SK-N-SH treated with all-trans-retinoic acid at 6 μM for 48 hours (cell line): ENCODE measurements at regions not wholly inside any gene's neighbourhood (a gene's known extent, or its start where the extent isn't known, plus 50 kb on each side); places are given as distances from the start of the nearest gene placed in this dataset.

ENCODE experiments used
- ATAC-seq: fragments of 200-7000 bp; cut with Tn5 transposase; 3 replicates; pipeline ENCODE4 v1.9.1; 2020; ENCODE audit warnings: mild to moderate bottlenecking, moderate library complexity
- BACH2 ChIP-seq: fragments of 250-450 bp; sonication (Bioruptor Pico); IDR thresholded peaks from 2 replicates; pipeline ENCODE4 v1.9.0; 2021; ENCODE audit warnings: mild to moderate bottlenecking, borderline replicate concordance
- ESRRG ChIP-seq: fragments of 250-450 bp; sonication (Bioruptor Pico); IDR thresholded peaks from 2 replicates; pipeline ENCODE4 v1.6.1; 2021; ENCODE audit warnings: mild to moderate bottlenecking
- GLIS3 ChIP-seq: fragments of 250-450 bp; sonication (Bioruptor Pico); IDR thresholded peaks from 2 replicates; pipeline ENCODE4 v1.5.0; 2020; ENCODE audit warnings: mild to moderate bottlenecking, moderate library complexity
- ISL1 ChIP-seq: fragments of 250-450 bp; sonication (Bioruptor Pico); IDR thresholded peaks from 2 replicates; pipeline ENCODE4 v2.1.2; 2022; ENCODE audit warnings: mild to moderate bottlenecking, moderate library complexity
- OSR1 ChIP-seq: fragments of 250-450 bp; sonication (Bioruptor Pico); IDR thresholded peaks from 2 replicates; pipeline ENCODE4 v1.8.0; 2022; ENCODE audit warnings: moderate library complexity, mild to moderate bottlenecking, inconsistent platforms
- PPARA ChIP-seq: fragments of 250-450 bp; sonication (Bioruptor Pico); IDR thresholded peaks from 2 replicates; pipeline ENCODE4 v1.5.0; 2020; ENCODE audit warnings: mild to moderate bottlenecking, borderline replicate concordance
- RARB ChIP-seq: fragments of 250-450 bp; sonication (Bioruptor Pico); IDR thresholded peaks from 2 replicates; pipeline ENCODE4 v1.8.0; 2021; ENCODE audit warnings: mild to moderate bottlenecking, moderate library complexity
- SNAI2 ChIP-seq: fragments of 250-450 bp; sonication (Bioruptor Pico); IDR thresholded peaks from 2 replicates; pipeline ENCODE4 v1.5.0; 2020; ENCODE audit warnings: mild to moderate bottlenecking, moderate library complexity
- TCF4 ChIP-seq: fragments of 250-450 bp; sonication (Bioruptor Pico); IDR thresholded peaks from 2 replicates; pipeline ENCODE4 v1.8.0; 2021; ENCODE audit warnings: mild to moderate bottlenecking, moderate library complexity, borderline replicate concordance
- TOX ChIP-seq: fragments of 250-450 bp; sonication (Bioruptor Pico); IDR thresholded peaks from 2 replicates; pipeline ENCODE4 v1.8.0; 2021; ENCODE audit warnings: mild to moderate bottlenecking, moderate library complexity, borderline replicate concordance
- ZC3H10 ChIP-seq: fragments of 250-450 bp; sonication (Bioruptor Pico); IDR thresholded peaks from 2 replicates; pipeline ENCODE4 v1.5.1; 2021; ENCODE audit warnings: mild to moderate bottlenecking, moderate library complexity
- ZFP3 ChIP-seq: fragments of 250-450 bp; sonication (Bioruptor Pico); IDR thresholded peaks from 2 replicates; pipeline ENCODE4 v1.5.0; 2020; ENCODE audit warnings: mild to moderate bottlenecking, moderate library complexity
- ZFP30 ChIP-seq: fragments of 450-650 bp; formaldehyde crosslinking; IDR thresholded peaks from 2 replicates; pipeline ENCODE4 v1.5.0; 2022; ENCODE audit warnings: mild to moderate bottlenecking, moderate library complexity
- ZNF565 ChIP-seq: fragments of 450-650 bp; formaldehyde crosslinking; conservative IDR thresholded peaks from 2 replicates; pipeline ENCODE4 v1.5.0; 2020; ENCODE audit warnings: low read depth, mild to moderate bottlenecking, moderate library complexity
- ZNF70 ChIP-seq: fragments of 450-650 bp; formaldehyde crosslinking; IDR thresholded peaks from 2 replicates; pipeline ENCODE4 v1.5.0; 2020; ENCODE audit warnings: mild to moderate bottlenecking, moderate library complexity
- ZNF8 ChIP-seq: fragments of 450-650 bp; formaldehyde crosslinking; IDR thresholded peaks from 2 replicates; pipeline ENCODE4 v1.5.0; 2020; ENCODE audit warnings: mild to moderate bottlenecking, moderate library complexity
- TF ChIP-seq, protein P1 (sequence below): fragments of 250-450 bp; sonication (Bioruptor Pico); IDR thresholded peaks from 2 replicates; pipeline ENCODE4 v1.5.1; 2021; ENCODE audit warnings: mild to moderate bottlenecking, moderate library complexity
- TF ChIP-seq, protein P2 (sequence below): fragments of 250-450 bp; sonication (Bioruptor Pico); IDR thresholded peaks from 2 replicates; pipeline ENCODE4 v1.5.1; 2020; ENCODE audit warnings: low read depth, mild to moderate bottlenecking, moderate library complexity
- TF ChIP-seq, protein P3 (sequence below): fragments of 250-450 bp; sonication (Bioruptor Pico); IDR thresholded peaks from 2 replicates; pipeline ENCODE4 v1.5.0; 2020; ENCODE audit warnings: mild to moderate bottlenecking, moderate library complexity
- TF ChIP-seq, protein P4 (sequence below): fragments of 250-450 bp; sonication (Bioruptor Pico); IDR thresholded peaks from 2 replicates; pipeline ENCODE4 v1.8.0; 2020; ENCODE audit warnings: mild to moderate bottlenecking, moderate library complexity, borderline replicate concordance

DNA sequence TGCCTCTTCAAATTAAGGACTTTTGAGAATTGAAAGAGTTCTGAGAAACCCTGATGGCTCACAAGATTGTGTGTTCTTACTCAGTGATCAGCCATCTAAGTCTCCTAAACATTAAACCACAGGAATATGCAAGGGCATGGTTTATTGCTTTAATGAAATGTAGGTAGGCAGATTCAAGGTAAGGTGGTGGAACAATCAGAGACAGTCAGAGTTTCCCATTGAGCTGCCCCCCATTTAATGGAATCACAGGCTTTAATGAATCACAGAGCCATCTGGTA lies 107.8 kb upstream of the LRATD1 start:
- no peak for ATAC-seq
- TF ChIP-seq ISL1 = no peak
- TF ChIP-seq, protein P1, sequence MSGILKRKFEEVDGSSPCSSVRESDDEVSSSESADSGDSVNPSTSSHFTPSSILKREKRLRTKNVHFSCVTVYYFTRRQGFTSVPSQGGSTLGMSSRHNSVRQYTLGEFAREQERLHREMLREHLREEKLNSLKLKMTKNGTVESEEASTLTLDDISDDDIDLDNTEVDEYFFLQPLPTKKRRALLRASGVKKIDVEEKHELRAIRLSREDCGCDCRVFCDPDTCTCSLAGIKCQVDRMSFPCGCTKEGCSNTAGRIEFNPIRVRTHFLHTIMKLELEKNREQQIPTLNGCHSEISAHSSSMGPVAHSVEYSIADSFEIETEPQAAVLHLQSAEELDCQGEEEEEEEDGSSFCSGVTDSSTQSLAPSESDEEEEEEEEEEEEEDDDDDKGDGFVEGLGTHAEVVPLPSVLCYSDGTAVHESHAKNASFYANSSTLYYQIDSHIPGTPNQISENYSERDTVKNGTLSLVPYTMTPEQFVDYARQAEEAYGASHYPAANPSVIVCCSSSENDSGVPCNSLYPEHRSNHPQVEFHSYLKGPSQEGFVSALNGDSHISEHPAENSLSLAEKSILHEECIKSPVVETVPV (CRISPR knock-in tag) = no peak
- TF ChIP-seq, protein P2, sequence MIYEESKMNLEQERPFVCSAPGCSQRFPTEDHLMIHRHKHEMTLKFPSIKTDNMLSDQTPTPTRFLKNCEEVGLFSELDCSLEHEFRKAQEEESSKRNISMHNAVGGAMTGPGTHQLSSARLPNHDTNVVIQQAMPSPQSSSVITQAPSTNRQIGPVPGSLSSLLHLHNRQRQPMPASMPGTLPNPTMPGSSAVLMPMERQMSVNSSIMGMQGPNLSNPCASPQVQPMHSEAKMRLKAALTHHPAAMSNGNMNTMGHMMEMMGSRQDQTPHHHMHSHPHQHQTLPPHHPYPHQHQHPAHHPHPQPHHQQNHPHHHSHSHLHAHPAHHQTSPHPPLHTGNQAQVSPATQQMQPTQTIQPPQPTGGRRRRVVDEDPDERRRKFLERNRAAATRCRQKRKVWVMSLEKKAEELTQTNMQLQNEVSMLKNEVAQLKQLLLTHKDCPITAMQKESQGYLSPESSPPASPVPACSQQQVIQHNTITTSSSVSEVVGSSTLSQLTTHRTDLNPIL (CRISPR knock-in tag) = no peak
- no peak for TF ChIP-seq ZNF8
- TF ChIP-seq RARB (CRISPR knock-in tag) = no peak
- TF ChIP-seq ZFP3 (CRISPR knock-in tag) = no peak
- TF ChIP-seq, protein P3, sequence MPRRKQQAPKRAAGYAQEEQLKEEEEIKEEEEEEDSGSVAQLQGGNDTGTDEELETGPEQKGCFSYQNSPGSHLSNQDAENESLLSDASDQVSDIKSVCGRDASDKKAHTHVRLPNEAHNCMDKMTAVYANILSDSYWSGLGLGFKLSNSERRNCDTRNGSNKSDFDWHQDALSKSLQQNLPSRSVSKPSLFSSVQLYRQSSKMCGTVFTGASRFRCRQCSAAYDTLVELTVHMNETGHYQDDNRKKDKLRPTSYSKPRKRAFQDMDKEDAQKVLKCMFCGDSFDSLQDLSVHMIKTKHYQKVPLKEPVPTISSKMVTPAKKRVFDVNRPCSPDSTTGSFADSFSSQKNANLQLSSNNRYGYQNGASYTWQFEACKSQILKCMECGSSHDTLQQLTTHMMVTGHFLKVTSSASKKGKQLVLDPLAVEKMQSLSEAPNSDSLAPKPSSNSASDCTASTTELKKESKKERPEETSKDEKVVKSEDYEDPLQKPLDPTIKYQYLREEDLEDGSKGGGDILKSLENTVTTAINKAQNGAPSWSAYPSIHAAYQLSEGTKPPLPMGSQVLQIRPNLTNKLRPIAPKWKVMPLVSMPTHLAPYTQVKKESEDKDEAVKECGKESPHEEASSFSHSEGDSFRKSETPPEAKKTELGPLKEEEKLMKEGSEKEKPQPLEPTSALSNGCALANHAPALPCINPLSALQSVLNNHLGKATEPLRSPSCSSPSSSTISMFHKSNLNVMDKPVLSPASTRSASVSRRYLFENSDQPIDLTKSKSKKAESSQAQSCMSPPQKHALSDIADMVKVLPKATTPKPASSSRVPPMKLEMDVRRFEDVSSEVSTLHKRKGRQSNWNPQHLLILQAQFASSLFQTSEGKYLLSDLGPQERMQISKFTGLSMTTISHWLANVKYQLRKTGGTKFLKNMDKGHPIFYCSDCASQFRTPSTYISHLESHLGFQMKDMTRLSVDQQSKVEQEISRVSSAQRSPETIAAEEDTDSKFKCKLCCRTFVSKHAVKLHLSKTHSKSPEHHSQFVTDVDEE = no peak
- TF ChIP-seq ZFP30 (CRISPR knock-in tag) = no peak

DNA sequence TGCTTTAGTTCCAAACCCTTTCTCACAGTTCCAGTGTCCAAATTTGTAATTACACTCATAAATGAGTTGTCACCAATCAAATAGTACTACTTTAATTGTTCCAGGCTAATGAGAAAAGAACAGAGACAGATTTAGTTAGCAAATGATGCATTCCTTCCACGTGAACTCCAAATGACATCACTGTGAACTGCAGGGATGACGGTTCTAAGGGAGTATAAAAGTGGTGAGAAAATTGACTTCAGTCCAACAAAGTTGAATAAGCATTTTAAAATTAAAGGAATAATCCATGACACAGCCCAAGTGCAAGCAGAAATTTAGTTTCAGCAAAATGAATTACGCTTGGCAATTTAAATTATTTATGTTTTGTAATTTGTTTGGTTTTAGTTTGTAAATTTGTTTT lies 102.0 kb upstream of the LRATD1 start:
- no peak for ATAC-seq
- TF ChIP-seq SNAI2 (CRISPR knock-in tag) = no peak
- no peak for TF ChIP-seq OSR1 (CRISPR knock-in tag)
- TF ChIP-seq, protein P2 (CRISPR knock-in tag) = no peak
- TF ChIP-seq TCF4 = no peak
- TF ChIP-seq ESRRG (CRISPR knock-in tag) = no peak
- TF ChIP-seq TOX (CRISPR knock-in tag) = no peak

DNA sequence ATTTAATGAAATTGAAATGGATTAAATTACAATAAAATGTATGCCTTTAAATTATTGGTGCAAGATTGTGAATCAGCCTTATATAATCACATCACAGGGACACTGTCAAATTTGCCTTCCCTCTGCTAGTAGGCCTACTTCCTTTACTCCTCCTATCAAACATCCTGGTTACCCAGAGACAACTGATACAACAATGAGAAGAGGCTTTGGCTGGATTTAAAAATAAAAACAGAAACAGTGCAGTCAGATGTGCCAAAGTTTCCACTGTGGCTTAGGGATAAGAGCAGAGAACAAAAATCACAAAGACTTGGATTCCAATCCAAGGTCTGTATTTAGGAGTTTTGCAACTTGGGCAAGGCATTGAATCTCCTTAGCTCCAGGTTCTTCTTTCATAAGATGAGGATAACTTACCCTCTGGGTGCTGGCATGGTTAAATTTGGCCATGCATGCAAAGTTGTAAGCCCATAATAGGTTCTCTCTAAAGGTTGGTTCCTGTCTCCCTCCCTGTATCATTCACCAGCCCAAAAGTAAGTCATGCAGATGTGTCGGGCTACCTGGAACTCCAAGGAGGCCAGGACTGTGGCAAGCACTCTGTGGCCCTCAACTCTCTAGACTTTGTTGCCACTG lies 99.3 kb upstream of the LRATD1 start:
- no peak for TF ChIP-seq ZNF565 (CRISPR knock-in tag)
- no peak for TF ChIP-seq PPARA (CRISPR knock-in tag)
- no peak for TF ChIP-seq ZC3H10 (CRISPR knock-in tag)
- no peak for TF ChIP-seq ZNF8
- TF ChIP-seq, protein P4, sequence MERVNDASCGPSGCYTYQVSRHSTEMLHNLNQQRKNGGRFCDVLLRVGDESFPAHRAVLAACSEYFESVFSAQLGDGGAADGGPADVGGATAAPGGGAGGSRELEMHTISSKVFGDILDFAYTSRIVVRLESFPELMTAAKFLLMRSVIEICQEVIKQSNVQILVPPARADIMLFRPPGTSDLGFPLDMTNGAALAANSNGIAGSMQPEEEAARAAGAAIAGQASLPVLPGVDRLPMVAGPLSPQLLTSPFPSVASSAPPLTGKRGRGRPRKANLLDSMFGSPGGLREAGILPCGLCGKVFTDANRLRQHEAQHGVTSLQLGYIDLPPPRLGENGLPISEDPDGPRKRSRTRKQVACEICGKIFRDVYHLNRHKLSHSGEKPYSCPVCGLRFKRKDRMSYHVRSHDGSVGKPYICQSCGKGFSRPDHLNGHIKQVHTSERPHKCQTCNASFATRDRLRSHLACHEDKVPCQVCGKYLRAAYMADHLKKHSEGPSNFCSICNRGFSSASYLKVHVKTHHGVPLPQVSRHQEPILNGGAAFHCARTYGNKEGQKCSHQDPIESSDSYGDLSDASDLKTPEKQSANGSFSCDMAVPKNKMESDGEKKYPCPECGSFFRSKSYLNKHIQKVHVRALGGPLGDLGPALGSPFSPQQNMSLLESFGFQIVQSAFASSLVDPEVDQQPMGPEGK (CRISPR knock-in tag) = no peak
- TF ChIP-seq TCF4 = no peak
- ATAC-seq = no peak

DNA sequence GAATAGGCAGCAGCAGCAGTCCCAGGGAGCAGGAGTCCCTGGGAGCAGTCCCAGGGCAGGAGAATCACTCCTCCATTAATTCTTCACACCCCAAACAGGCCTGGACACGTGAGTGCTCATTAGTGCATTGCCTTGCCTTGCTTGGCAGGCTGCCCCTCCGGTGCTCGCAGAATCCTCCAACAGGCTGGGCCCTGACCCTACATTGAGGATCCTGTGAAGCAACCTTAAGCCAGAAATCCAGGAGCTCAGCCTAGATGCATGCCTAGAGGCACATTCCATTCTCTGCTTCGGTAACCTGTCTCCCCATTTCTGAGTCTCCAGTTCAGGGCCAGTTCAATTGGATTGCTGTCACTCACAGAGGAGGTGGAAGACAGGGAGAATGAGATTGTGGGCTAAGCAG lies 97.4 kb upstream of the LRATD1 start:
- no peak for ATAC-seq
- TF ChIP-seq, protein P1 (CRISPR knock-in tag) = no peak
- TF ChIP-seq GLIS3 (CRISPR knock-in tag) (no peak), TCF4 (no peak), ZNF565 (CRISPR knock-in tag) (no peak), OSR1 (CRISPR knock-in tag) (no peak), RARB (CRISPR knock-in tag) (no peak), ESRRG (CRISPR knock-in tag) (no peak), ZNF8 (no peak), ZNF70 (no peak), ZC3H10 (CRISPR knock-in tag) (no peak), BACH2 (CRISPR knock-in tag) (no peak)
- TF ChIP-seq, protein P3 = no peak
- TF ChIP-seq, protein P4 (CRISPR knock-in tag) = no peak
